Activated T-cell treated with anti-CD3 and anti-CD28 coated beads, Interleukin-2, amount 50 U/mL, for 24 hours (primary cell): ENCODE measurements at regions not wholly inside any gene's neighbourhood (a gene's known extent, or its start where the extent isn't known, plus 50 kb on each side); places are given as distances from the start of the nearest gene placed in this dataset.

ENCODE experiments used
- DNase-seq: peaks from one replicate; pipeline ENCODE4 v3.0.0-alpha.2; 2020
- H3K27ac Mint-ChIP-seq: 2 replicates; pipeline ENCODE4 v1.8.0; 2020; ENCODE audit warnings: mild to moderate bottlenecking, mixed read lengths
- H3K27me3 Mint-ChIP-seq: 2 replicates; pipeline ENCODE4 v1.8.0; 2020; ENCODE audit warnings: mixed read lengths
- H3K36me3 Mint-ChIP-seq: 2 replicates; pipeline ENCODE4 v1.8.0; 2020; ENCODE audit warnings: low read depth, mixed read lengths
- H3K4me1 Mint-ChIP-seq: 2 replicates; pipeline ENCODE4 v1.8.0; 2020; ENCODE audit warnings: low read depth, mixed read lengths
- H3K4me3 Mint-ChIP-seq: 2 replicates; pipeline ENCODE4 v1.8.0; 2020; ENCODE audit warnings: mild to moderate bottlenecking, moderate library complexity, mixed read lengths
- H3K9me3 Mint-ChIP-seq: 2 replicates; pipeline ENCODE4 v1.8.0; 2020; ENCODE audit warnings: mixed read lengths

GRCh38 chr10:120960725-120961124 lies 109.6 kb downstream of the WDR11 start:
- Mint-ChIP-seq H3K27ac (no peak overlapping the region), H3K4me1 (no peaks in the 10 kb centered on the region), H3K9me3 (no peaks in the 10 kb centered on the region), H3K4me3 (no peak overlapping the region), H3K27me3 (peaks cover 21% of the 10 kb centered on the region), H3K36me3 (no peaks in the 10 kb centered on the region)
- no peak for DNase-seq

GRCh38 chr10:120961795-120962755 lies 110.9 kb downstream of the WDR11 start:
- no peak overlapping the region for H3K27ac Mint-ChIP-seq
- H3K27me3 Mint-ChIP-seq, result peaks cover 24% of the 10 kb centered on the region
- DNase-seq, result no peak
- no peak overlapping the region for H3K4me3 Mint-ChIP-seq
- no peaks in the 10 kb centered on the region for H3K9me3 Mint-ChIP-seq
- H3K36me3 Mint-ChIP-seq, result no peaks in the 10 kb centered on the region
- no peaks in the 10 kb centered on the region for H3K4me1 Mint-ChIP-seq

DNA sequence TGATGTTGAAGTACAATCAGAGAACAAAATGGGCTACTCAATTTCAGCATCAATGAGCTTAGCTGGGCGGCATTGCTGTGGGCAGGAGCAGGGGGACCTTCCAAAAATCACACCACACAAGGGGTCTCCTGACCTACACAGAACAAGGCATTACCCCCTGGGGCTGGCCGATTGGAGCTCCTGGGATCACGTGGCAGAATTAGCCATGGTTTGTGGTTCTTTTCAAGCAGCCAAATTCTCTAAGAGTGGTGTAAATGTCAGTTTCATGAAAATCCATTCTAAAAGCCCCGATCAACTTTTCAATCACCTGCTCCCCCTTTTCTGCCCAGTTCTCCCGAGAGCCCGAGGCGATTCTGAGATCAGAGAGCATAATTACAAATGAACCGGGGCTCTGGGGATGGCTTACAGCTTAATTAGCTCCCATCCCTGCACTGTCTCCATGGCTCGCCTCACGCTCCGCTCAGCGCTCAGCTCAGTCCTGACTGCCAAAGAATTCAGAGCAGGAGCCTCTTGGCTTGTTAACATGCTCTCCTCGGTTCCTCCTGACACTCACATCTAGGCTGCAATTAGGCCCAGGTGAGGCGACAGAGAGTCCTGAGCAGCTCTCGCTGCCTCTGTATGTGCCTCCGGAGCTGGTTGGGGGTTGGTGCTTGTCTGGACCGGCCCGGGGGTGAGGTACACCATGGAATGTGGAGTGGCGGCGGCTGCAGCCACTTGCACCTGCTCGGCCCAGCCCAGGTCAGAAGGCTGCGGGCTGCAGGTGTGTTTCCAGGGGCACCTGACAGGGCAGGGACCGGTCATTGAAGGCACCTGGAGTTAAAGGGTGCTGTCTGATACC lies 111.8 kb downstream of the WDR11 start:
- Mint-ChIP-seq H3K27me3 (peaks cover 25% of the 10 kb centered on the region), H3K4me3 (no peak overlapping the region), H3K9me3 (no peaks in the 10 kb centered on the region)

GRCh38 chr10:120963594-120964220 lies 112.5 kb downstream of the WDR11 start:
- Mint-ChIP-seq H3K27me3 (peaks cover 28% of the 10 kb centered on the region), H3K4me1 (no peaks in the 10 kb centered on the region), H3K27ac (no peak overlapping the region), H3K36me3 (no peaks in the 10 kb centered on the region), H3K9me3 (no peaks in the 10 kb centered on the region), H3K4me3 (no peak overlapping the region)
- no peak for DNase-seq

More for the DNA sequence above, 111.8 kb downstream of the WDR11 start:
- no peaks in the 10 kb centered on the region for H3K4me1 Mint-ChIP-seq
- no peak for DNase-seq
- no peaks in the 10 kb centered on the region for H3K36me3 Mint-ChIP-seq
- H3K27ac Mint-ChIP-seq, result no peak overlapping the region

- Mint-ChIP-seq H3K4me3 (no peak overlapping the region), H3K27me3 (peaks cover 38% of the 10 kb centered on the region), H3K4me1 (no peaks in the 10 kb centered on the region), H3K36me3 (no peaks in the 10 kb centered on the region), H3K9me3 (no peaks in the 10 kb centered on the region), H3K27ac (no peak overlapping the region)
- DNase-seq, result no peak
Measured at GRCh38 chr10:120966657-120967045, 115.5 kb downstream of the WDR11 start.

DNA sequence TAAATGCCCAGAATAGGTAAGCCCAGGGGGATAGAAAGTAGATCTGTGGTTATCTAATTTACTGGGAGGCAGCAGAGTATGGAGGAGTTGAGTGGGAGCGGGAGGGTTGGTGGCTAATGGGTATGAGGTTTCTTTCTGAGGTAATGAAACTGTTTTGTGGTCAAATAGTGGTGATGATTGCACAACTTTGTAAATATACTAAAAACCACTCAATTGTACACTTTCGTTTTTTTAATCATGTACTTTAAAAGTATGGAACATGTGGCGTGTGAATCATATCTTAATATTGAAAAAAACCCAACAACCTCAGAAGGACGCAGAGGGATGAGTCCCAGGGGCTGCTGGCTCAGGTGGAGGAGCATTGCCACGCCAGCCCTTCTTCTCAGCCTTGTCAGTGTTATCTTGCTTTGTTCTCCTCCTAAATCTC lies 118.1 kb downstream of the WDR11 start:
- Mint-ChIP-seq H3K27ac (no peak overlapping the region), H3K9me3 (no peaks in the 10 kb centered on the region), H3K36me3 (no peaks in the 10 kb centered on the region), H3K27me3 (peaks cover 48% of the 10 kb centered on the region), H3K4me1 (no peaks in the 10 kb centered on the region), H3K4me3 (no peak overlapping the region)
- no peak for DNase-seq

DNA sequence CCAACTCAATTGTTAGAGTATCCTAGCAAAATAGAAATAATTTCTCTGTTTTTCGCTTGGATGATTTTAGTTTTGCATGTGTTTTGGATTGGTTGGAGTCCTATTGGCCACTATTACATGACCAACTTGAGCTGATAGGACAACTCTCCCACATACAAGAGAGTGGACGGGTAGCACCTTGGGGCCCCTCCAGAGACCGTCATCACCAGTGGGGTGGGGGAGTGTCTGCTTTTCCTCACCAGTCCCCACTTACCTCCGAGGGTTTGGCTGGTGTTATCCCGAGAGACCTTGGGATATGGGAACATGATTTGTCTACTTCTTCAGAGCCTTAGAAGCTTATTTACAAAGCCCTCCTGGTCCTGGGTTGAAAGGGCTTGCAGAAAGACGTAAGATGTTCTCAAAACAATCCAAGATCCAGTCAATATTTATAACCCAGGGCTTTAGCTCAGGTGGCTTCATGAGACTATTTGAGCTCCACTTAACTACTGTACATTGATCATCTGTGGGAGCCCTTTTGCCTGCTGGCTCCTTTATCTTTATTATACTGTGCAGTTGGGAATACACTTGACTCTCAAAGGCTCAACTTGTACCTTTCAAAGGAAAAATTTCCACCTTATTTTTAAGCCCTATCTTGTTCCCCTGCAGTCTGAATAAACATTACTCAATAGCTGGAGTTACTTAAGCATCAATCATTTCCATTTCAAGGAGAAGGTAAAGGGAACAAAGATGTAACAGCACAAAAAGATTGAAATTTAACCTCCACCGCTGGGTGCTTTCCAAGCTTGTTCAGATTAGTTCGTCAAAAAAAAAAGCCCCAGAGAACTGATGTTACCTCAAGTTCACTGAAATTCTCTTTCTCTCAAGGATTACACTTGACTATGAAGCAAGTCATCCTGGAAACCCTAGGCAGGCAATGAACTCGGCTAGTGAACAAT lies 119.7 kb downstream of the WDR11 start:
- no peak overlapping the region for H3K4me3 Mint-ChIP-seq
- H3K27me3 Mint-ChIP-seq, result peaks cover 53% of the 10 kb centered on the region
- H3K9me3 Mint-ChIP-seq, result no peaks in the 10 kb centered on the region
- no peak for DNase-seq
- H3K27ac Mint-ChIP-seq, result no peak overlapping the region
- no peaks in the 10 kb centered on the region for H3K36me3 Mint-ChIP-seq
- no peaks in the 10 kb centered on the region for H3K4me1 Mint-ChIP-seq

- Mint-ChIP-seq H3K27ac (no peak overlapping the region), H3K9me3 (no peaks in the 10 kb centered on the region), H3K36me3 (no peaks in the 10 kb centered on the region), H3K4me1 (no peaks in the 10 kb centered on the region), H3K4me3 (no peak overlapping the region), H3K27me3 (peaks cover 58% of the 10 kb centered on the region)
- no peak for DNase-seq
Measured at GRCh38 chr10:120971671-120972070, 120.5 kb downstream of the WDR11 start.

DNA sequence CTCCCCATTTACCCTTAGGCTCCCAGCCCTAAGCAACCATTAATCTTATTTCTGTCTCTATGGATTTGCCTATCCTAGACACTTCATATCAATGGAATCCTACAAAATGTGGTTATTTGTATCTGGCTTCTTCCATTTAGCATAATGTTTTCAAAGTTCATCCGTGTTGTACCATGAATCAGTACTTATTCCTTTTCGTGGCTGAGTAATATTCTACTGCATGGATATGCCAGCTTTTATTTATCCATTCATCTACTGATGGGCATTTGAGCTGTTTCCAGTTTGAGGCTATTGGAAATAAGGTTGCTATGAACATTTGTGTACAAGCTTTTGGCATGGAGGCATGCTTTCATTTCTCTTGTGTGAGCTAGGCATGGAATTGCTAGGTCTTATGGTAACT lies 121.1 kb downstream of the WDR11 start:
- H3K27ac Mint-ChIP-seq, result no peak overlapping the region
- no peaks in the 10 kb centered on the region for H3K4me1 Mint-ChIP-seq
- H3K4me3 Mint-ChIP-seq, result no peak overlapping the region
- peaks cover 56% of the 10 kb centered on the region for H3K27me3 Mint-ChIP-seq
- no peaks in the 10 kb centered on the region for H3K36me3 Mint-ChIP-seq
- H3K9me3 Mint-ChIP-seq, result no peaks in the 10 kb centered on the region
- no peak for DNase-seq

DNA sequence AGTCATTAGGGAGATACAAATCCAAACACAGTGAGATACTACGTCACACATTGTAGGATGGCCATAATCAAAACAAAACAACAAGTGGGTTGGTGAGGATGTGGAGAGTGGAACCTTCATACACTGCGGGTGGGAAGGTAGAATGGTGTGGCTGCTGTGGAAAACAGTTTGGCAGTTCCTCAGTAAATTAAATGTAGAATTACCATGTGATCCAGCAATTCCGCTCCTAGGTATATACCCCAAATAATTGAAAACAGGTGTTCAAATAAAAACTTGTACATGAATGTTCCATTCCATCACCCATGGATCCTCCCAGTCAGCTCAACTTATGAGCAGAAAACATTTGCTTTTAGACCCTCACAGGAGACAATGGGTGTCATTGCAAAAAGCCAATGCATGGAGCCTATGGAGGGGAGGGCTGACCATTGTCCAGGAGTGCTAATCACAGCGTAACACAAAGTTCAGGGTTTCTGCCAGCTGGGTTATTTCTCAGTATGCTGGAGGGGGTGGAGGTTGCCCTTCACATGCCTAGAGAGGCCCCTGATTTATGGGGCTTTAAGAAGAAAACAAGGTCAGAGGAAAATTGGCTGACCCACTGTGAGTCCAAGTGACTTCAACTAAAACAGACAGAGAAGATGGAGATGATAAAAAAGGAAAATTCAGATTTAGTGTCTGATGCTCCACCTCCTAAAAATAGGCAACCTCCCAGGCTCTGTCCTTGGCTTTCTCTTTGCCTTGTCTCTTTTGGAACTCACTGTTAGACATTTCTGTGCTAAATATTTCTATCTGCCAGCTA lies 124.1 kb downstream of the WDR11 start:
- Mint-ChIP-seq H3K4me3 (no peak overlapping the region), H3K27ac (no peak overlapping the region), H3K36me3 (no peaks in the 10 kb centered on the region), H3K27me3 (peaks cover 70% of the 10 kb centered on the region), H3K4me1 (peaks cover 4% of the 10 kb centered on the region), H3K9me3 (no peaks in the 10 kb centered on the region)
- no peak for DNase-seq

DNA sequence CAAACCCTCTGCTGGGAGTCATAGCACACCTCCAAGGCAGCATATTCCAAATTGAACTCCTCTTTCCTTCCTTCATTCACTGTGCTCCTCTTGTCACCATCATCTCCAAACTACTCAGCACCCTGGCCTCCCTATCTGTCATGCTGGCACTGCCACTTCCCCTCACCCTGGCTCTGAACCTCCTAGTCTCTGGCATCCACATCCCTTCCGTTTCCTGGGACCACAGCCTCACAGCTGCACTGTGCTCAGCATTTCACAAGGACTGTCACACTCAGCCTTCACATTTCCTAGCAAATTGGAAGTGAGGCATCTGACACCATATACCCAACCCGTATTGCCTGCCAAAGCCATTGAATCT lies 124.7 kb downstream of the WDR11 start:
- H3K27ac Mint-ChIP-seq, result no peak overlapping the region
- no peak overlapping the region for H3K4me3 Mint-ChIP-seq

DNA sequence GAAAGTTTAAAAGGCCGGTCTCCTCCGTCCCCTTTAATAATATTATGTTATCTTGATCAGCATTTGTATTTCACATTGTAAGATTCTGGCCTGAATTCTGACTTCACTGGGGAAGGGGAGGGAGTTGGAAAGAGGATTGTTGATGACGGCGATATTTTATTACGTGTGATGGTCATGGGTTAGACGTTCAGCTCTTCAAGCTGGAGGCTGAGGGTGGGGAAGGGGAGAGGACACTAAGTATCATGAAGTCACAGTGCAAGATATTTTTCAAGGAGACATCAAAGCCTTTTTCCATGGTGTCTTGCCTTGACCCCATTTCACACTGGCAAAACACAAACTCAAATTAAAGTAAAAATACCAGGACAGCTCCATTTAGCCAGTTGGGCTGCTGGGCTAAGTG lies 126.7 kb downstream of the WDR11 start:
- H3K36me3 Mint-ChIP-seq, result no peaks in the 10 kb centered on the region
- no peak overlapping the region for H3K4me3 Mint-ChIP-seq
- H3K4me1 Mint-ChIP-seq, result peaks cover 5% of the 10 kb centered on the region
- H3K9me3 Mint-ChIP-seq, result no peaks in the 10 kb centered on the region
- H3K27ac Mint-ChIP-seq, result no peak overlapping the region
- no peak for DNase-seq
- peaks cover 87% of the 10 kb centered on the region for H3K27me3 Mint-ChIP-seq

More for the DNA sequence above, 124.7 kb downstream of the WDR11 start:
- Mint-ChIP-seq H3K36me3 (no peaks in the 10 kb centered on the region), H3K9me3 (no peaks in the 10 kb centered on the region), H3K27me3 (peaks cover 73% of the 10 kb centered on the region), H3K4me1 (peaks cover 4% of the 10 kb centered on the region)
- no peak for DNase-seq

DNA sequence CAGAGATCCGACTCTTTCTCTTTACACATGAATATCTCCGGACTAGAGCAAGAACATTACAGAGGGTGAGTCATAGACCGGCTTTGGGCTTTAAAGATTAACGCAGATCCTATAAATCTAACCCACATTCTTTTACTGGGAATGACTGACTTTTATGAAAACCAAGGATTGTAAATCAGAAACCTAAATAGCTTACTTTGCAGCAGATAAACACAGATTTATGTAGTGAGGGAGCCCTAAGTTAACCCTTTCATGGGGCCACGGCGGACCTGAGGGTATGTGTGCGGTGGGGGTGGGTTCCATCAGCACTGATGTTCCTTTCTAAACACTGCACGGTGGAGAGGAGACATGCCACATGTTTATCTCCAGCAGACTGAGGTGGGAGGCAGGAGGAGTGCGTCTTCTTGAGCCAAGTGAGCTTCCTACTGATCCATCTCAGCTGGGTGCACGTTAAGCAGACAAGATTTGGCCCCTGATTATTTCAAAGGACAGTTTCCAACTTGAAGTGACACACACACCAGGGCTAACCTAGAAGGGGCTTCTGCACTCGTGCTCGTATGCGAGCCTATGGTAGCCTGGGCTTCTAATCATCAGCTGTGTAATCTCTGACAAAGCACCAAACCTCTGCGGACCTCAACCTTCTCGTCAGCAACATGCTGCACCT lies 127.6 kb downstream of the WDR11 start:
- H3K9me3 Mint-ChIP-seq, result no peaks in the 10 kb centered on the region
- no peaks in the 10 kb centered on the region for H3K36me3 Mint-ChIP-seq
- no peak overlapping the region for H3K4me3 Mint-ChIP-seq

More for the DNA sequence above, 127.6 kb downstream of the WDR11 start:
- Mint-ChIP-seq H3K27me3 (peaks cover 84% of the 10 kb centered on the region), H3K4me1 (peaks cover 5% of the 10 kb centered on the region), H3K27ac (no peak overlapping the region)
- no peak for DNase-seq
